GM12878 (cell line): ENCODE measurements at regions not wholly inside any gene's neighbourhood (a gene's known extent, or its start where the extent isn't known, plus 50 kb on each side); places are given as distances from the start of the nearest gene placed in this dataset.
A peak's percentile ranks its signal among the peaks of the same experiment; 100 is the strongest.

ENCODE experiments used
- ATAC-seq: fragments of 200-7000 bp; cut with Tn5 transposase; 3 replicates; pipeline ENCODE4 v1.9.1; 2020; ENCODE audit warnings: mild to moderate bottlenecking, moderate library complexity
- BruUV-seq: library from RNA; stranded (reverse); fragments of 400-500 nt; replicated peaks from 2 replicates; lab custom pipeline; 2021; lab: Mats Ljungman, UMichigan
- CTCF ChIA-PET: fragments of 300-600 bp; sonication (Branson Sonifier 250); formaldehyde crosslinking; extraction: SDS; loops from one replicate; lab custom pipeline; 2021; ENCODE audit warnings: inconsistent platforms; lab: Yijun Ruan, JAX
- POLR2A ChIA-PET: fragments of 350-600 bp; formaldehyde crosslinking; extraction: SDS; loops from one replicate; lab custom pipeline; 2021; ENCODE audit warnings: inconsistent platforms; lab: Charles Lee
- RAD21 ChIA-PET: fragments of 300-600 bp; sonication (Branson Sonifier 250); formaldehyde crosslinking; loops from one replicate; lab custom pipeline; 2023; ENCODE audit warnings: antibody characterized with exemption; ENCODE audit not compliant: unreplicated experiment; lab: Charles Lee
- SMC1A ChIA-PET: fragments of 300-600 bp; sonication (Branson Sonifier 250); formaldehyde crosslinking; loops from one replicate; lab custom pipeline; 2023; ENCODE audit not compliant: unreplicated experiment, uncharacterized antibody; lab: Charles Lee
- DNase-seq: peaks from one replicate; pipeline ENCODE4 v3.0.0-alpha.2; 2011; ENCODE audit warnings: low read depth, low spot score
- FAIRE-seq: peaks from 3 replicates; lab custom pipeline; 2011; peaks lifted over from hg19 to GRCh38; lab: Jason Lieb, UNC
- H2AFZ ChIP-seq: 2 replicates; pipeline ENCODE4 v1.6.0; 2011; ENCODE audit warnings: low read depth, low read length, control low read depth; ENCODE audit not compliant: control insufficient read depth
- H3K27ac ChIP-seq: 2 replicates; pipeline ENCODE4 v1.5.1; 2011; ENCODE audit warnings: control low read depth; ENCODE audit not compliant: control insufficient read depth, insufficient read depth
- H3K27me3 ChIP-seq, 2 experiments: replicated peaks in 1 of 2; 2 replicates each; pipeline versions ENCODE4 v1.6.0 to v1.6.1; 2011; ENCODE audit warnings: low read length in 1 of 2; ENCODE audit not compliant: control insufficient read depth in 2 of 2, insufficient read depth in 2 of 2
- H3K36me3 ChIP-seq, 2 experiments: 2 replicates each; pipeline ENCODE4 v1.5.1; 2011; ENCODE audit warnings: low read length in 1 of 2; ENCODE audit not compliant: control insufficient read depth in 2 of 2, insufficient read depth in 2 of 2
- H3K4me1 ChIP-seq: 2 replicates; pipeline ENCODE4 v1.6.1; 2011; ENCODE audit warnings: mild to moderate bottlenecking, low read length, moderate library complexity, mixed read lengths; ENCODE audit not compliant: control insufficient read depth, insufficient read depth
- H3K4me2 ChIP-seq: 2 replicates; pipeline ENCODE4 v1.6.0; 2011; ENCODE audit warnings: control low read depth; ENCODE audit not compliant: control insufficient read depth, insufficient read depth
- H3K4me3 ChIP-seq: fragments of 200-600 bp; sonication (generic); 2 replicates; pipeline ENCODE4 v1.5.1; 2016
- H3K79me2 ChIP-seq: 2 replicates; pipeline ENCODE4 v1.6.0; 2011; ENCODE audit warnings: low read length; ENCODE audit not compliant: control insufficient read depth, insufficient read depth
- H3K9ac ChIP-seq: 2 replicates; pipeline ENCODE4 v1.8.0; 2011; ENCODE audit warnings: low read length, control low read depth, mixed read lengths; ENCODE audit not compliant: control insufficient read depth, insufficient read depth
- H3K9me3 ChIP-seq: replicated peaks from 3 replicates; pipeline ENCODE4 v1.5.1; 2011; ENCODE audit warnings: mild to moderate bottlenecking, low read length; ENCODE audit not compliant: control insufficient read depth, insufficient read depth
- H4K20me1 ChIP-seq: 2 replicates; pipeline ENCODE4 v1.6.0; 2011; ENCODE audit not compliant: control insufficient read depth, insufficient read depth
- BACH1 ChIP-seq: fragments of 450-650 bp; IDR thresholded peaks from 2 replicates; pipeline ENCODE4 v1.6.1; 2017; ENCODE audit warnings: mild to moderate bottlenecking, borderline replicate concordance
- BCL11A ChIP-seq: IDR thresholded peaks from 2 replicates; pipeline ENCODE4 v1.6.1; 2011; ENCODE audit warnings: low read depth, low read length
- CHD1 ChIP-seq: IDR thresholded peaks from 2 replicates; pipeline ENCODE4 v1.6.1; 2012; ENCODE audit warnings: low read depth, low read length, improper control_type of control experiment
- ESRRA ChIP-seq: IDR thresholded peaks from 2 replicates; pipeline ENCODE4 v1.6.1; 2012; ENCODE audit warnings: mild to moderate bottlenecking, low read length, improper control_type of control experiment
- IRF3 ChIP-seq: fragments of 450-650 bp; IDR thresholded peaks from 2 replicates; pipeline ENCODE4 v1.6.1; 2014; ENCODE audit warnings: mild to moderate bottlenecking
- KAT2A ChIP-seq: conservative IDR thresholded peaks from 2 replicates; pipeline ENCODE4 v1.6.1; 2011; ENCODE audit warnings: low read depth, low read length; ENCODE audit not compliant: control insufficient read depth
- KDM1A ChIP-seq: fragments of 200-600 bp; sonication (generic); IDR thresholded peaks from 2 replicates; pipeline ENCODE4 v1.6.1; 2016; ENCODE audit warnings: borderline replicate concordance
- NFIC ChIP-seq: IDR thresholded peaks from 2 replicates; pipeline ENCODE4 v1.6.1; 2012; ENCODE audit warnings: low read depth, mild to moderate bottlenecking, inconsistent platforms, low read length, moderate library complexity
- NFYB ChIP-seq: IDR thresholded peaks from 2 replicates; pipeline ENCODE4 v1.6.1; 2011; ENCODE audit warnings: low read depth, mild to moderate bottlenecking, low read length, improper control_type of control experiment, moderate library complexity; ENCODE audit not compliant: insufficient read depth
- POLR2AphosphoS5 ChIP-seq: IDR thresholded peaks from 2 replicates; pipeline ENCODE4 v1.6.1; 2011; ENCODE audit warnings: mild to moderate bottlenecking, low read length, inconsistent platforms
- SIX5 ChIP-seq: IDR thresholded peaks from 2 replicates; pipeline ENCODE4 v1.6.1; 2011; ENCODE audit warnings: mild to moderate bottlenecking, low read depth, low read length, moderate library complexity; ENCODE audit not compliant: severe bottlenecking
- SMC3 ChIP-seq: IDR thresholded peaks from 2 replicates; pipeline ENCODE4 v1.6.1; 2011; ENCODE audit warnings: low read length, improper control_type of control experiment, borderline replicate concordance
- SPI1 ChIP-seq: IDR thresholded peaks from 2 replicates; pipeline ENCODE4 v1.6.1; 2011; ENCODE audit warnings: low read depth, mild to moderate bottlenecking, low read length, moderate library complexity, borderline replicate concordance; ENCODE audit not compliant: insufficient read depth
- STAT1 ChIP-seq: fragments of 450-650 bp; conservative IDR thresholded peaks from 2 replicates; pipeline ENCODE4 v1.6.1; 2014; ENCODE audit warnings: antibody characterized with exemption, mild to moderate bottlenecking
- TCF7 ChIP-seq: IDR thresholded peaks from 2 replicates; pipeline ENCODE4 v1.6.1; 2014; ENCODE audit warnings: antibody characterized with exemption, borderline replicate concordance
- USF2 ChIP-seq: IDR thresholded peaks from 2 replicates; pipeline ENCODE4 v1.6.1; 2011; ENCODE audit warnings: low read depth, low read length, improper control_type of control experiment, borderline replicate concordance
- ZBTB4 ChIP-seq: fragments of 450-650 bp; formaldehyde crosslinking; IDR thresholded peaks from 2 replicates; pipeline ENCODE4 v1.4.0; 2022; ENCODE audit warnings: mild to moderate bottlenecking, moderate library complexity
- ZNF24 ChIP-seq: fragments of 450-650 bp; IDR thresholded peaks from 2 replicates; pipeline ENCODE4 v1.6.1; 2017; ENCODE audit warnings: antibody characterized with exemption, mild to moderate bottlenecking
- WGBS: methylation state at CpG from one replicate; pipeline ENCODE4 v1.1.6; 2016; ENCODE audit warnings: low lambda C conversion rate; ENCODE audit not compliant: insufficient replicate concordance, insufficient coverage; ENCODE audit errors: missing lambda C conversion rate; 5-methylcytosine and 5-hydroxymethylcytosine counted together
- in situ Hi-C: fragments of 300-500 bp; cut with MboI; formaldehyde crosslinking; loops from 9 replicates; pipeline ENCODE4 v1.14.3; 2018; ENCODE audit warnings: mixed read lengths
- intact Hi-C: fragments of 100-400 bp; cut with micrococcal nuclease; formaldehyde crosslinking; loops from one replicate; pipeline ENCODE4 v1.14.2; 2022; ENCODE audit not compliant: unreplicated experiment

GRCh38 chr12:94781835-94782234 is 131.5 kb upstream of the TMCC3 start:
- in situ Hi-C loops = no loop called here
- SMC1A ChIA-PET = interaction anchor here (0.6 to 1.5 kb wide), 4 partner anchors 10 to 88 kb away, joined by 3 to 6 read pairs (median 4); no protein-coding TSS in a partner anchor

More at GRCh38 chr12:94781835-94782234, 131.5 kb upstream of the TMCC3 start:
- no peak overlapping the region for H3K4me3 ChIP-seq
- H3K79me2 ChIP-seq = peaks cover 53% of the 10 kb centered on the region
- no peaks in the 10 kb centered on the region for H4K20me1 ChIP-seq
- ChIA-PET RAD21 (no interaction called here), CTCF (interaction anchor here (0.8 to 1.7 kb wide), 2 partner anchors 8 to 94 kb away, joined by 3 to 4 read pairs; no protein-coding TSS in a partner anchor), POLR2A (interaction anchor here (0.8 to 1.0 kb wide), 2 partner anchors 11 to 84 kb away, joined by 3 read pairs; no protein-coding TSS in a partner anchor)
- peaks cover 7% of the 10 kb centered on the region; the same call in 1 of the 2 replicates for H3K4me1 ChIP-seq
- ATAC-seq = no peak
- TSS peak; percentile 1 for BruUV-seq
- peaks cover 7% of the 10 kb centered on the region for H3K9me3 ChIP-seq
- TF ChIP-seq SPI1 (no peak), NFIC (no peak), SIX5 (no peak), STAT1 (no peak), ZBTB4 (CRISPR knock-in tag) (no peak), POLR2AphosphoS5 (no peak), SMC3 (no peak), BCL11A (no peak), ZNF24 (no peak), TCF7 (no peak), NFYB (no peak), BACH1 (no peak), KDM1A (no peak), USF2 (no peak), KAT2A (no peak), ESRRA (no peak), IRF3 (no peak), CHD1 (no peak)
- no peak overlapping the region for H3K4me2 ChIP-seq
- FAIRE-seq = no peak
- no peak for DNase-seq
- no peak overlapping the region for H3K27ac ChIP-seq
- H3K9ac ChIP-seq = no peak overlapping the region
- no peak overlapping the region for H2AFZ ChIP-seq
- H3K36me3 ChIP-seq = peaks cover 0 to 10% of the 10 kb centered on the region in 2 experiments; a peak in 1 of 4 replicates
- WGBS = 57% methylated on average over 2 of the region's 2 CpGs
- no peaks in the 10 kb centered on the region for H3K27me3 ChIP-seq
- intact Hi-C loops = no loop called here
